MG63 (cell line): ENCODE measurements at regions not wholly inside any gene's neighbourhood (a gene's known extent, or its start where the extent isn't known, plus 50 kb on each side); places are given as distances from the start of the nearest gene placed in this dataset.

ENCODE experiments used
- DNase-seq: peaks from one replicate; pipeline ENCODE4 v3.0.0-alpha.2; 2020
- H3K27me3 ChIP-seq: fragments of 250-450 bp; sonication (Bioruptor Pico); 2 replicates; pipeline ENCODE4 v1.5.1; 2020; ENCODE audit warnings: mild to moderate bottlenecking, moderate library complexity
- H3K36me3 ChIP-seq: fragments of 250-450 bp; sonication (Bioruptor Pico); 2 replicates; pipeline ENCODE4 v1.5.1; 2020; ENCODE audit warnings: mild to moderate bottlenecking, moderate library complexity
- H3K4me3 ChIP-seq: fragments of 250-450 bp; sonication (Bioruptor Pico); 2 replicates; pipeline ENCODE4 v1.5.1; 2020; ENCODE audit warnings: mild to moderate bottlenecking, moderate library complexity
- H3K9me3 ChIP-seq: fragments of 250-450 bp; sonication (Bioruptor Pico); 2 replicates; pipeline ENCODE4 v1.5.1; 2020; ENCODE audit warnings: mild to moderate bottlenecking, moderate library complexity

GRCh38 chr1:113247355-113247754, 143.0 kb upstream of the MAGI3 start:
- DNase-seq: no peak
- no peaks in the 10 kb centered on the region for H3K27me3 ChIP-seq
- no peaks in the 10 kb centered on the region for H3K9me3 ChIP-seq
- no peaks in the 10 kb centered on the region for H3K36me3 ChIP-seq
- H3K4me3 ChIP-seq: no peak overlapping the region

- no peak for DNase-seq
- Histone ChIP-seq H3K4me3 (no peak overlapping the region), H3K9me3 (no peaks in the 10 kb centered on the region), H3K36me3 (no peaks in the 10 kb centered on the region), H3K27me3 (no peaks in the 10 kb centered on the region)
Measured at GRCh38 chr1:113247782-113248181, 142.5 kb upstream of the MAGI3 start.

- H3K27me3 ChIP-seq: no peaks in the 10 kb centered on the region
- DNase-seq: no peak
Measured at GRCh38 chr1:113248494-113248893, 141.8 kb upstream of the MAGI3 start.

GRCh38 chr1:113250161-113250560, 140.2 kb upstream of the MAGI3 start:
- Histone ChIP-seq H3K27me3 (no peaks in the 10 kb centered on the region), H3K4me3 (no peak overlapping the region), H3K9me3 (peaks cover 2% of the 10 kb centered on the region; the same call in 1 of the 2 replicates), H3K36me3 (no peaks in the 10 kb centered on the region)
- DNase-seq: no peak

More at GRCh38 chr1:113248494-113248893, 141.8 kb upstream of the MAGI3 start:
- H3K36me3 ChIP-seq: no peaks in the 10 kb centered on the region
- peaks cover 2% of the 10 kb centered on the region; the same call in 1 of the 2 replicates for H3K9me3 ChIP-seq
- no peak overlapping the region for H3K4me3 ChIP-seq

GRCh38 chr1:113252166-113252565, 138.1 kb upstream of the MAGI3 start:
- H3K9me3 ChIP-seq: peaks cover 2% of the 10 kb centered on the region; the same call in 1 of the 2 replicates
- no peaks in the 10 kb centered on the region for H3K36me3 ChIP-seq
- H3K27me3 ChIP-seq: no peaks in the 10 kb centered on the region
- H3K4me3 ChIP-seq: no peak overlapping the region
- DNase-seq: no peak

- no peak for DNase-seq
- Histone ChIP-seq H3K27me3 (peaks cover 5% of the 10 kb centered on the region; the same call in 1 of the 2 replicates), H3K4me3 (no peak overlapping the region), H3K9me3 (peaks cover 2% of the 10 kb centered on the region; the same call in 1 of the 2 replicates), H3K36me3 (no peaks in the 10 kb centered on the region)
Measured at GRCh38 chr1:113253187-113253586, 137.1 kb upstream of the MAGI3 start.

- Histone ChIP-seq H3K9me3 (peaks cover 2% of the 10 kb centered on the region; the same call in 1 of the 2 replicates), H3K4me3 (no peak overlapping the region), H3K36me3 (no peaks in the 10 kb centered on the region), H3K27me3 (peaks cover 5% of the 10 kb centered on the region; the same call in 1 of the 2 replicates)
- DNase-seq: no peak
Measured at GRCh38 chr1:113253590-113253989, 136.7 kb upstream of the MAGI3 start.

- peaks cover 2% of the 10 kb centered on the region; the same call in 1 of the 2 replicates for H3K9me3 ChIP-seq
- no peaks in the 10 kb centered on the region for H3K36me3 ChIP-seq
- peaks cover 12% of the 10 kb centered on the region; the same call in 1 of the 2 replicates for H3K27me3 ChIP-seq
- DNase-seq: no peak
- no peak overlapping the region for H3K4me3 ChIP-seq
Measured at GRCh38 chr1:113255038-113255719, 135.1 kb upstream of the MAGI3 start.

- no peak overlapping the region for H3K4me3 ChIP-seq
- H3K27me3 ChIP-seq: peaks cover 12% of the 10 kb centered on the region; the same call in 1 of the 2 replicates
- DNase-seq: no peak
- peaks cover 2% of the 10 kb centered on the region; the same call in 1 of the 2 replicates for H3K9me3 ChIP-seq
- no peaks in the 10 kb centered on the region for H3K36me3 ChIP-seq
Measured at GRCh38 chr1:113255720-113256347, 134.5 kb upstream of the MAGI3 start.

- Histone ChIP-seq H3K36me3 (no peaks in the 10 kb centered on the region), H3K9me3 (peaks cover 2% of the 10 kb centered on the region; the same call in 1 of the 2 replicates), H3K27me3 (peaks cover 12% of the 10 kb centered on the region; the same call in 1 of the 2 replicates), H3K4me3 (no peak overlapping the region)
- DNase-seq: no peak
Measured at GRCh38 chr1:113256348-113256729, 134.0 kb upstream of the MAGI3 start.

GRCh38 chr1:113259988-113260387, 130.3 kb upstream of the MAGI3 start:
- no peaks in the 10 kb centered on the region for H3K9me3 ChIP-seq
- no peaks in the 10 kb centered on the region for H3K36me3 ChIP-seq
- peaks cover 12% of the 10 kb centered on the region for H3K27me3 ChIP-seq
- no peak for DNase-seq
- no peak overlapping the region for H3K4me3 ChIP-seq

GRCh38 chr1:113265196-113265595, 125.1 kb upstream of the MAGI3 start:
- DNase-seq: no peak
- H3K4me3 ChIP-seq: no peak overlapping the region
- no peaks in the 10 kb centered on the region; the same call in 1 of the 2 replicates for H3K27me3 ChIP-seq
- H3K36me3 ChIP-seq: no peaks in the 10 kb centered on the region
- no peaks in the 10 kb centered on the region for H3K9me3 ChIP-seq

GRCh38 chr1:113266788-113267187, 123.5 kb upstream of the MAGI3 start:
- no peaks in the 10 kb centered on the region for H3K9me3 ChIP-seq
- no peaks in the 10 kb centered on the region for H3K36me3 ChIP-seq
- H3K27me3 ChIP-seq: no peaks in the 10 kb centered on the region; the same call in 1 of the 2 replicates
- DNase-seq: no peak
- H3K4me3 ChIP-seq: no peak overlapping the region

- Histone ChIP-seq H3K27me3 (peaks cover 6% of the 10 kb centered on the region; the same call in 1 of the 2 replicates), H3K36me3 (no peaks in the 10 kb centered on the region), H3K4me3 (no peak overlapping the region), H3K9me3 (no peaks in the 10 kb centered on the region)
- DNase-seq: no peak
Measured at GRCh38 chr1:113269168-113269963, 120.9 kb upstream of the MAGI3 start.

GRCh38 chr1:113271039-113271438, 119.3 kb upstream of the MAGI3 start:
- H3K36me3 ChIP-seq: no peaks in the 10 kb centered on the region
- no peaks in the 10 kb centered on the region for H3K9me3 ChIP-seq
- no peak overlapping the region for H3K4me3 ChIP-seq
- no peak for DNase-seq
- peaks cover 6% of the 10 kb centered on the region; the same call in 1 of the 2 replicates for H3K27me3 ChIP-seq

GRCh38 chr1:113275083-113275482, 115.2 kb upstream of the MAGI3 start:
- H3K27me3 ChIP-seq: peaks cover 13% of the 10 kb centered on the region
- DNase-seq: no peak
- no peak overlapping the region for H3K4me3 ChIP-seq
- H3K9me3 ChIP-seq: no peaks in the 10 kb centered on the region; the same call in 1 of the 2 replicates
- H3K36me3 ChIP-seq: no peaks in the 10 kb centered on the region

GRCh38 chr1:113275691-113276090, 114.6 kb upstream of the MAGI3 start:
- DNase-seq: no peak
- Histone ChIP-seq H3K4me3 (no peak overlapping the region), H3K9me3 (no peaks in the 10 kb centered on the region; the same call in 1 of the 2 replicates), H3K36me3 (no peaks in the 10 kb centered on the region), H3K27me3 (peaks cover 14% of the 10 kb centered on the region)
